Testis (tissue), 2 donors: ENCODE measurements at regions not wholly inside any gene's neighbourhood (a gene's known extent, or its start where the extent isn't known, plus 50 kb on each side); places are given as distances from the start of the nearest gene placed in this dataset.

Source experiments
- DNase-seq: peaks from one replicate; pipeline ENCODE4 v3.0.0-alpha.2; 2019
- H3K27ac ChIP-seq, 2 donors: fragments of 200-600 bp; sonication (generic); one replicate each; pipeline ENCODE4 v1.5.1; 2019
- H3K27me3 ChIP-seq: fragments of 200-600 bp; sonication (generic); one replicate; pipeline ENCODE4 v1.5.1; 2019
- H3K36me3 ChIP-seq: fragments of 200-600 bp; sonication (generic); one replicate; pipeline ENCODE4 v1.5.1; 2017; ENCODE audit warnings: low read depth; ENCODE audit errors: missing control alignments
- H3K4me1 ChIP-seq: fragments of 200-600 bp; sonication (generic); one replicate; pipeline ENCODE4 v1.5.1; 2019
- H3K4me3 ChIP-seq, 2 donors: fragments of 200-600 bp; sonication (generic); one replicate each; pipeline ENCODE4 v1.5.1; 2017 to 2019
- H3K9me3 ChIP-seq: fragments of 200-600 bp; sonication (generic); one replicate; pipeline ENCODE4 v1.5.1; 2017
- POLR2A ChIP-seq: fragments of 450-650 bp; IDR thresholded peaks from one replicate; pipeline ENCODE4 v1.6.1; 2017; ENCODE audit warnings: antibody characterized with exemption, mild to moderate bottlenecking, moderate library complexity
- WGBS, 2 donors: methylation state at CpG; one replicate each; pipeline ENCODE4 v1.1.5; 2018; 5-methylcytosine and 5-hydroxymethylcytosine counted together
- intact Hi-C: fragments of 100-400 bp; cut with DNase I; formaldehyde crosslinking; loops from one replicate; pipeline ENCODE4 v1.15.1; 2023; ENCODE audit warnings: low total_unique reads
- TF ChIP-seq, protein P1 (sequence below), 3 experiments: fragments of 450-650 bp in 2 of 3; fragments of 200-600 bp in 1 of 3; sonication (generic) in 1 of 3; IDR thresholded peaks; one replicate each; pipeline ENCODE4 v1.5.1; 2016 to 2019; ENCODE audit warnings: antibody characterized with exemption in 3 of 3, mild to moderate bottlenecking in 2 of 3, moderate library complexity in 1 of 3

DNA sequence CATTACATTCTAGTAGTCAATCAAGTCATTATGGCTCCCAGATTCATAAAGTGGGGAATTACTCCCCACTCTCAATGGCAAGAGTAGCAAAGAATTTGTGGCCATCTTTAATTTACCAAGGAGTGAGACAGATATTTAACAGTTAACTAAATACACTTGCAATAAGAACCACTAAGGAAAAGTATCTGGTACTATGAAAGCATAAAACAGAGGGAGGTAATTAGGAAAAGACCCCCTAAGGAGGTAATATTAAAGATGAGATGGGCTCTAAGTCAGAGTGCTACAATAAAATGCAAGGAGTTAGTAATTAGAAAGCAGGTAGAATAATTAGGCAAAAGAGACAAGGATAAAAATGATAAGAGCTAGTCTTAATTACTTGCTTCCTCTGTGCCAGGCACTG is 301.9 kb downstream of the CHL1 start:
- Histone ChIP-seq H3K4me3 (no peak overlapping the region), H3K27me3 (no peaks in the 10 kb centered on the region), H3K36me3 (no peaks in the 10 kb centered on the region), H3K27ac (no peak overlapping the region), H3K9me3 (no peaks in the 10 kb centered on the region), H3K4me1 (no peaks in the 10 kb centered on the region)
- intact Hi-C loops, result no loop called here
- no peak for DNase-seq
- TF ChIP-seq, protein P1, sequence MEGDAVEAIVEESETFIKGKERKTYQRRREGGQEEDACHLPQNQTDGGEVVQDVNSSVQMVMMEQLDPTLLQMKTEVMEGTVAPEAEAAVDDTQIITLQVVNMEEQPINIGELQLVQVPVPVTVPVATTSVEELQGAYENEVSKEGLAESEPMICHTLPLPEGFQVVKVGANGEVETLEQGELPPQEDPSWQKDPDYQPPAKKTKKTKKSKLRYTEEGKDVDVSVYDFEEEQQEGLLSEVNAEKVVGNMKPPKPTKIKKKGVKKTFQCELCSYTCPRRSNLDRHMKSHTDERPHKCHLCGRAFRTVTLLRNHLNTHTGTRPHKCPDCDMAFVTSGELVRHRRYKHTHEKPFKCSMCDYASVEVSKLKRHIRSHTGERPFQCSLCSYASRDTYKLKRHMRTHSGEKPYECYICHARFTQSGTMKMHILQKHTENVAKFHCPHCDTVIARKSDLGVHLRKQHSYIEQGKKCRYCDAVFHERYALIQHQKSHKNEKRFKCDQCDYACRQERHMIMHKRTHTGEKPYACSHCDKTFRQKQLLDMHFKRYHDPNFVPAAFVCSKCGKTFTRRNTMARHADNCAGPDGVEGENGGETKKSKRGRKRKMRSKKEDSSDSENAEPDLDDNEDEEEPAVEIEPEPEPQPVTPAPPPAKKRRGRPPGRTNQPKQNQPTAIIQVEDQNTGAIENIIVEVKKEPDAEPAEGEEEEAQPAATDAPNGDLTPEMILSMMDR (IDR thresholded peaks at IDR 0.05), result no peak

DNA sequence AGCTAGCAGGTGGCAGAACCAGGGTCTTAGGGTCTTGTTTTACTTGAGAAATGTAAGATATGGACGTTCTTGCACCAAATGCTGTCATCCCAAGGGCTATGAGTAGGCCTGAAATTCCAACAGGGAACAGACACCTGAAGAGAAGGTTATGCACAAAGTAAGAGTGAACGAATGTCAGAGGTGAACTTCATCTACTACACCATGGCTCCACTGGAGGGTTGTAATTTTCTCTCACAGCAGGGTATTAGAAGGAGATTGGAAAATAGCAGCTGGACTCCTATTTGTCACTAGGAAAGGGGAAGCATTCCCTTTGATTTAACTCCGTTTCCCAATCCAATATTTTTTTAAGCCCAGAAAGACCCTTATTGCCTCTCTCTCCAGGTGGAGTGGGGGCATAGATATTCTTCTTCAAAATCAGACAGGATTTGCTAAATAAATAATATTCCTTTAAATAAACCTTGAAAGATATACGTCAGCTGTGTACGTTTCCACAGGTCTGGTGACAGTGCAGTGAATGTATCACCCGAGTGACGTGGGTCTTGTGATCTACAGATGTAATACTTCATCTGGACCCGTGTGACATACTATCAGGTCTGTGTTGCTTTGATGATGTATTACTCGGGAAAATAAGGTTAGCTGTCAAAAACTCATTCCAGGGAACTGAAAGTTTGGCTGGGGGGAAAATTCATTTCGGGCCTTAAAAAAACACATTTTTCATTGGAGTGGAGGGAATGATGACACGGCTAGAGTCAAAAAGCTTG is 302.6 kb downstream of the CHL1 start:
- H3K4me3 ChIP-seq, result no peak overlapping the region
- H3K27ac ChIP-seq, result no peak overlapping the region
- H3K36me3 ChIP-seq, result no peaks in the 10 kb centered on the region
- TF ChIP-seq POLR2A, result no peak
- TF ChIP-seq, protein P1 (IDR thresholded peaks at IDR 0.05), result no peak
- no peaks in the 10 kb centered on the region for H3K27me3 ChIP-seq
- no peaks in the 10 kb centered on the region for H3K4me1 ChIP-seq
- no peaks in the 10 kb centered on the region for H3K9me3 ChIP-seq
- WGBS, 2 donors, result 86 to 88% methylated on average over 11 of the region's 11 CpGs
- DNase-seq, result no peak
- intact Hi-C loops, result no loop called here

DNA sequence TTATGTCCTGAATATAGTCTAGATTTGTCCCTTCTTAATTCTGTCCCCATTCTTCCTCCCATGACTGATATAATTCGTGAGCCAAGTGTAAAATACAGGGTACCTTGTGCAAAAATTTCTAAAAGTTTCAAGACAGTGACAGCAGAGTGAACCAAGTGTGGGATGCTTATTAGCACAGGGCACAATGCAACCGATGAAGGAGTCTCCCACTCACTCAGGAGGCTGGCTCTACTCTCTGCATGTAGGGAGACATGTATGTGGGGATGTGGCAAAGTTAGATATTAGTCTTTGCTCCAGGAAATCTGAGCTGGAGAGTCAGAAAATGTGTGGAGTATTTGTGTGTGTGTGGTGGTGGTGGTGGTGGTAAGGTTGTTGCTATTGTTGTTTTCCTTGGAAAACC is 305.9 kb downstream of the CHL1 start:
- TF ChIP-seq, protein P1 (IDR thresholded peaks at IDR 0.05), result no peak
- TF ChIP-seq POLR2A, result no peak
- Histone ChIP-seq H3K4me1 (no peaks in the 10 kb centered on the region), H3K36me3 (no peaks in the 10 kb centered on the region), H3K27me3 (no peaks in the 10 kb centered on the region), H3K27ac (no peak overlapping the region), H3K9me3 (no peaks in the 10 kb centered on the region), H3K4me3 (no peak overlapping the region)
- intact Hi-C loops, result no loop called here
- 59 to 67% methylated on average over 2 of the region's 2 CpGs for WGBS, 2 donors
- DNase-seq, result no peak

DNA sequence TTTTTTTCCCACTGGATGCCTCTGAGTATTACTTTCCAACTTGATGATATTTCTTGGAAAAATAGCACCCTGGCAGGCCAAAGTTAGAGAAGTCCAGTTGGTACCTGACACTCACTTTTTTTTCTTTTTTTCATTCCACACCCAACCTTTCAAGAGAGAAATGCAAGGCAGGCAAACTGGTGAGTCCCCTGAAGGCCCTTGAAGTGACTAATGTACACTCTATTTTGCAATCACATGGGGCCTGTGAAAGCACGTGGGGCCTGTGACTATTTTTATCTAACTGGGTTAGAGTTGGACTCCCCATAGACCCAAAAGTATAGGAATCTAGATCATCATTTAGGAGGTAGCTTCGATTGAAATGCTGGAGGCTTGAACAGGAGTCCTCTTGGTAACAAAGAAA is 316.7 kb downstream of the CHL1 start:
- no peak for DNase-seq
- no peaks in the 10 kb centered on the region for H3K27me3 ChIP-seq
- 55 to 68% methylated on average over 2 of the region's 2 CpGs for WGBS, 2 donors
- H3K9me3 ChIP-seq, result no peaks in the 10 kb centered on the region
- TF ChIP-seq, protein P1 (IDR thresholded peaks at IDR 0.05), result no peak
- TF ChIP-seq POLR2A, result no peak
- no peaks in the 10 kb centered on the region for H3K36me3 ChIP-seq
- H3K4me1 ChIP-seq, result no peaks in the 10 kb centered on the region
- no peak overlapping the region for H3K27ac ChIP-seq
- H3K4me3 ChIP-seq, result no peak overlapping the region
- intact Hi-C loops, result no loop called here

DNA sequence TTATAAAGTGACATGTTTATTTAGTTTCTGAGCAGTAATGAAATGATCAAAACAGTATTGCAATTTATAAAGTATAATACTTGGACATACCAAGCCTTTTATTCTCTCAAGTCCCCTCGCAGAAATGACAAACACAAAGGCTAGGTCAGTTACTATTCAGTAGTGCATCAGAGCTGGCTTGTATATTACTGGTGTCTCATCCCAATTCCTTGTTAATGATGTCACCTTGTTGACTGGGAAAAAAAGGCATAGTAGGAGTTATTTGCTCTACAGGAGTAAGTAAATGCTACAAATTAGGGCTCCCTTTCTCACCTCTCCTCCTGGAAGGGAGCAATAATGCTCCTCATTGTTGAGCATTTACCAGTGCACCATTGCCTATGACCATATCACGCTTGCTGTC is 317.6 kb downstream of the CHL1 start:
- WGBS, 2 donors, result 86 to 89% methylated on average over 2 of the region's 2 CpGs
- Histone ChIP-seq H3K4me3 (no peak overlapping the region), H3K9me3 (no peaks in the 10 kb centered on the region), H3K27ac (no peak overlapping the region), H3K27me3 (no peaks in the 10 kb centered on the region), H3K4me1 (no peaks in the 10 kb centered on the region), H3K36me3 (no peaks in the 10 kb centered on the region)
- DNase-seq, result no peak
- no peak for TF ChIP-seq POLR2A
- TF ChIP-seq, protein P1 (IDR thresholded peaks at IDR 0.05), result no peak
- intact Hi-C loops, result no loop called here
